ENCODE measurements at regions not wholly inside any gene's neighbourhood (a gene's known extent, or its start where the extent isn't known, plus 50 kb on each side); places are given as distances from the start of the nearest gene placed in this dataset.

DNA sequence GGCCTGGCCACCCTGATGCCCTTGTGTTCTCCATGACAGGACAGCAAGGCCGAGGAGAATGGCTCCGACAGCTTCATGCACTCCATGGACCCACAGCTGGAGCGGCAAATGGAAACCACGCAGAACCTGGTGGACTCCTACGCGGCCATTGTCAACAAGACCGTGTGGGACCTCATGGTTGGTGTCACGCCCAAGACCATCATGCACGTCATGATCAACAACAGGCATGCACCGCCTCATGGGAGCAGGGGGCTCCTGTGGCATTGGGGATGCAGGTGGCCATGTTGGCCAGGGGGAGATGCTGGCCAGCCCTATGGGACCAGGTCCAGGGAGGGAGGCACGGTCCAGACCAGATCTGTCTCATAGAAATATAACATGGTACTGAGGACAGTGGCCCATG is 62.9 kb downstream of the GOLGA8B start:
- TF ChIP-seq ARNT (IDR thresholded peaks at IDR 0.05), result no peak
- no peak for TF ChIP-seq BHLHE40 (IDR thresholded peaks at IDR 0.05; ENCODE audit: borderline replicate concordance)
- TF ChIP-seq FOXM1 (IDR thresholded peaks at IDR 0.05; ENCODE audit: borderline replicate concordance), result no peak
- TF ChIP-seq SUZ12 (IDR thresholded peaks at IDR 0.05), result no peak
- TF ChIP-seq L3MBTL2 (conservative IDR thresholded peaks at IDR 0.05), result no peak
- TF ChIP-seq PKNOX1 (IDR thresholded peaks at IDR 0.05), result no peak
- no peak for TF ChIP-seq NFRKB (IDR thresholded peaks at IDR 0.05)
- no peak for TF ChIP-seq SP1 (IDR thresholded peaks at IDR 0.05)
- TF ChIP-seq LEF1 (IDR thresholded peaks at IDR 0.05; ENCODE audit: borderline replicate concordance), result no peak
- TF ChIP-seq TARDBP (IDR thresholded peaks at IDR 0.05), result no peak
- no peak for TF ChIP-seq ZNF384 (IDR thresholded peaks at IDR 0.05)
- no peak for TF ChIP-seq CTBP1 (IDR thresholded peaks at IDR 0.05; ENCODE audit: borderline replicate concordance)
- TF ChIP-seq ELF4 (IDR thresholded peaks at IDR 0.05), result no peak
- no peak for TF ChIP-seq FOXK2 (IDR thresholded peaks at IDR 0.05)
